Suprapubic skin (tissue), 4 donors: ENCODE measurements at regions not wholly inside any gene's neighbourhood (a gene's known extent, or its start where the extent isn't known, plus 50 kb on each side); places are given as distances from the start of the nearest gene placed in this dataset.

Experiments
- DNase-seq, 2 donors: peaks; one replicate each; pipeline ENCODE4 v3.0.0-alpha.2; 2019; ENCODE audit warnings: low spot score in 2 of 2
- H3K27ac ChIP-seq: fragments of 200-600 bp; sonication (generic); one replicate; pipeline ENCODE4 v1.5.1; 2019
- H3K27me3 ChIP-seq: fragments of 200-600 bp; sonication (generic); one replicate; pipeline ENCODE4 v1.5.1; 2019
- H3K36me3 ChIP-seq: fragments of 200-600 bp; sonication (generic); one replicate; pipeline ENCODE4 v1.5.1; 2019
- H3K4me1 ChIP-seq: fragments of 200-600 bp; sonication (generic); one replicate; pipeline ENCODE4 v1.5.1; 2019
- H3K4me3 ChIP-seq: fragments of 200-600 bp; sonication (generic); one replicate; pipeline ENCODE4 v1.5.1; 2019; ENCODE audit warnings: mild to moderate bottlenecking
- H3K9me3 ChIP-seq: fragments of 200-600 bp; sonication (generic); one replicate; pipeline ENCODE4 v1.5.1; 2019
- EP300 ChIP-seq: sonication (generic); formaldehyde crosslinking; IDR thresholded peaks from one replicate; pipeline ENCODE4 v1.6.1; 2017; ENCODE audit warnings: antibody characterized with exemption
- POLR2A ChIP-seq, 2 donors: fragments of 450-650 bp; IDR thresholded peaks; one replicate each; pipeline ENCODE4 v1.6.1; 2017; ENCODE audit warnings: antibody characterized with exemption in 2 of 2, mild to moderate bottlenecking in 2 of 2, moderate library complexity in 2 of 2
- POLR2AphosphoS5 ChIP-seq, 3 donors: sonication (generic); formaldehyde crosslinking; IDR thresholded peaks; one replicate each; pipeline ENCODE4 v1.6.1; 2017; ENCODE audit warnings: antibody characterized with exemption in 3 of 3
- WGBS: methylation state at CpG from one replicate; pipeline ENCODE4 v1.1.5; 2018; 5-methylcytosine and 5-hydroxymethylcytosine counted together
- TF ChIP-seq, protein P1 (sequence below), 2 donors: fragments of 200-600 bp in 1 of 2; fragments of 450-650 bp in 1 of 2; sonication (generic) in 1 of 2; IDR thresholded peaks; one replicate each; pipeline ENCODE4 v1.5.1; 2016 to 2019; ENCODE audit warnings: antibody characterized with exemption in 2 of 2, mild to moderate bottlenecking in 1 of 2, moderate library complexity in 1 of 2

DNA sequence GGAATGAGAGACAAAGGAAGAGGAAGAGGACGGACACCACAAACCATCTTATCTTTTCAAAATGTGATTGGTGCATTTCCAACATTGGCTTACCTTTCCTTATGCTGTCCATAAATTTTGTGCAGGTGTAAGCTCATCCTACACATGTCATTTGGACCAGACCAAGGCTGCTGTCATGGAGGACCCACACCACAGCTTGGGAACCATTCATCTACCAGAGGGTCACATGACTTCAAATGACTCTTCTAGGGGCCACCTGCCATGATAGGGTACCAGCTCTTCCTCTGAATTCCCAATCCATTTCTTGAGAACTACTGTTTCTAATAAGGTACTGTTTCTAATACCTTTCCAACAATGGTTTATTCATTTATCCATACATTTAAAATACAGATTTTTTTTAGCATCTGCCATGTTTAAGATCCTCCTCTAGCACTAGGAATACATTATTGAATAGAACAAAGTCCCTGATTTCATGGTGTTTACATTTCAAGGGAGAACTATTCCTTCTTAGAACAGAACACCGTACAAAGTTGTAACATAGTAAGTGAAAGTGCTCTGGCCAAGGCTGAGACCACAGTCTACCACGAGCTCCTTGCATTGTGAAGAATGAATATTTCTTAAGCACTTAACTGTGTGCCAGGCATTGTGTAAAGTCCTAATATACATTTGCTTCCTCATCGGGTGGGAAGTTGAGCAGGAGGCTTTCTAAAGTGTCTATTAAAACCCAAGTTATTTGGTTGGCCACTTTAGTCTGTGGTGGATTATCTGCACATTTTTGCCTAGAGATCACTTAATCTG, 246.1 kb upstream of the FN1 start:
- WGBS: 85% methylated on average over 4 of the region's 4 CpGs
- no peak overlapping the region for H3K27ac ChIP-seq
- peaks cover 6% of the 10 kb centered on the region for H3K4me1 ChIP-seq
- no peaks in the 10 kb centered on the region for H3K36me3 ChIP-seq
- no peak overlapping the region for H3K4me3 ChIP-seq
- no peaks in the 10 kb centered on the region for H3K9me3 ChIP-seq
- no peak for DNase-seq
- TF ChIP-seq, protein P1, sequence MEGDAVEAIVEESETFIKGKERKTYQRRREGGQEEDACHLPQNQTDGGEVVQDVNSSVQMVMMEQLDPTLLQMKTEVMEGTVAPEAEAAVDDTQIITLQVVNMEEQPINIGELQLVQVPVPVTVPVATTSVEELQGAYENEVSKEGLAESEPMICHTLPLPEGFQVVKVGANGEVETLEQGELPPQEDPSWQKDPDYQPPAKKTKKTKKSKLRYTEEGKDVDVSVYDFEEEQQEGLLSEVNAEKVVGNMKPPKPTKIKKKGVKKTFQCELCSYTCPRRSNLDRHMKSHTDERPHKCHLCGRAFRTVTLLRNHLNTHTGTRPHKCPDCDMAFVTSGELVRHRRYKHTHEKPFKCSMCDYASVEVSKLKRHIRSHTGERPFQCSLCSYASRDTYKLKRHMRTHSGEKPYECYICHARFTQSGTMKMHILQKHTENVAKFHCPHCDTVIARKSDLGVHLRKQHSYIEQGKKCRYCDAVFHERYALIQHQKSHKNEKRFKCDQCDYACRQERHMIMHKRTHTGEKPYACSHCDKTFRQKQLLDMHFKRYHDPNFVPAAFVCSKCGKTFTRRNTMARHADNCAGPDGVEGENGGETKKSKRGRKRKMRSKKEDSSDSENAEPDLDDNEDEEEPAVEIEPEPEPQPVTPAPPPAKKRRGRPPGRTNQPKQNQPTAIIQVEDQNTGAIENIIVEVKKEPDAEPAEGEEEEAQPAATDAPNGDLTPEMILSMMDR (IDR thresholded peaks at IDR 0.05): no peak
- TF ChIP-seq POLR2A (IDR thresholded peaks at IDR 0.05): no peak
- TF ChIP-seq POLR2AphosphoS5 (IDR thresholded peaks at IDR 0.05): no peak
- TF ChIP-seq EP300: no peak
- H3K27me3 ChIP-seq: no peaks in the 10 kb centered on the region

DNA sequence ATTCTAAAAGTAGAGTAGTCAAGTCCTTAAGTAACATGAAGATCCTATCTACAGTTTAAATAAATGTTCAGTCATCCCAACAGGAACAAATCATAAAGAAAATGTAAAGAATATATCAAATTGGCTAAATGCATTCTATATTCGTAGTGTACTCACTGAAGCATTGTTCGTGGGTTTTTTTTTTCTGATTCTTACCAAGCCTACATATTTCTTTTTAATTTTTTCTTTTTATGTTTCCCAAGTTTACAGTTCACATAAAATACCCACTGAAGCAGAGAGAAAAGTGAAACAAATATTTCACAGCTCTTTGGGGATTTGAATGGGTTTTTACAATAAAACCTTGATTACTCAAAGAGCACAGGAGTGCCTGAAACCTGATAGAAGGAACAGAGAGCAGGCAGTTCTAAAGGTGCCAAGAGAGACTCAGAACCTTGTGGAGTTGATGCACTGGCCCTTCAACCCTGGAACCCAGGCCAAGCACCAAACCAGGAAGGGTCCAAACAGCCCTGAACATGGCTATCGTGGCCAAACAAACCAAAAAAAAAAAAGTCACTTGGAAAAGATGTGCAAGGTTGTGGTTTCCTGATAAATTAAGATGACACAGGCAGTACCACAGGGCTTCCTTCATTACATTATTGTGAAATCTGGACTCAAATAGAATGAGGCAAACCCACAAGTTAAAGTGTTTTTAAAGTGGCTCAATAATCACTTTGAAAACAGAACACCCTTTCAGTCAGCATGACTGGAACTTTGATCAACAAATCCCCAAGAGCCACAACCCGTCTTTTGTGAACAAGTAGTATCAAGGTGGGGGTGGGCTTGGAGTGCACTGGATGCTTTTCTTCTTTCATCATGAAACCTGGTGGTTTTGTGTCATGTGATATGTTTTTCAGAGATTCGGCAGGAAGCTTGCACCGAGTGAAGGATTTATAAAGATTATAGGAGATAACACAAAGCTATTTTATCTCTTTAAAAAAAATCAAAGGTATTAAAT, 245.0 kb upstream of the FN1 start:
- Histone ChIP-seq H3K27ac (no peak overlapping the region), H3K27me3 (no peaks in the 10 kb centered on the region), H3K36me3 (no peaks in the 10 kb centered on the region), H3K4me3 (no peak overlapping the region), H3K9me3 (no peaks in the 10 kb centered on the region), H3K4me1 (peaks cover 6% of the 10 kb centered on the region)
- WGBS: 42% methylated on average over 6 of the region's 6 CpGs
- TF ChIP-seq POLR2A (IDR thresholded peaks at IDR 0.05) (no peak), POLR2AphosphoS5 (IDR thresholded peaks at IDR 0.05) (no peak)
- DNase-seq: no peak

DNA sequence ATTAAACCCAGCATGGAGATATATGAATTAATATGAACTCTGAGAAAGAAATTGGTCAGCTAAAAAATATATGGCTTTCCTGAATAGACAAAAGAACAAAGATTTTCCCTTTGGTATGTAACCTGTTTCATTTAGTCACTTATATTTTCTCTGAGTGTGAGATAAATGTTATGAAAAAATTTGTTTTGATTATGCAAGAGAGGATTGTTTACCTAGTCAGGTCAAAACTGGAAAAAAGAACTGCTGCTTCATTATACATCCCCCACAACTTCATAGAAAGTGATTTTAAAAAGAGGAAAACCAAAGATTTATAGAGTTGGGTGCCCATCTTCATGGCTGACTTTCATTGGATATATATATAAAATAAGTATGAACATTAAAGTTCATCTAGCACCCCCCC, 242.2 kb upstream of the FN1 start:
- H3K4me1 ChIP-seq: peaks cover 6% of the 10 kb centered on the region
- DNase-seq: no peak
- H3K27ac ChIP-seq: no peak overlapping the region
- H3K4me3 ChIP-seq: no peak overlapping the region
- no peak for TF ChIP-seq EP300
- TF ChIP-seq POLR2A (IDR thresholded peaks at IDR 0.05): no peak
- TF ChIP-seq POLR2AphosphoS5 (IDR thresholded peaks at IDR 0.05): no peak
- TF ChIP-seq, protein P1 (IDR thresholded peaks at IDR 0.05): no peak
- H3K9me3 ChIP-seq: no peaks in the 10 kb centered on the region
- H3K36me3 ChIP-seq: no peaks in the 10 kb centered on the region
- H3K27me3 ChIP-seq: no peaks in the 10 kb centered on the region

DNA sequence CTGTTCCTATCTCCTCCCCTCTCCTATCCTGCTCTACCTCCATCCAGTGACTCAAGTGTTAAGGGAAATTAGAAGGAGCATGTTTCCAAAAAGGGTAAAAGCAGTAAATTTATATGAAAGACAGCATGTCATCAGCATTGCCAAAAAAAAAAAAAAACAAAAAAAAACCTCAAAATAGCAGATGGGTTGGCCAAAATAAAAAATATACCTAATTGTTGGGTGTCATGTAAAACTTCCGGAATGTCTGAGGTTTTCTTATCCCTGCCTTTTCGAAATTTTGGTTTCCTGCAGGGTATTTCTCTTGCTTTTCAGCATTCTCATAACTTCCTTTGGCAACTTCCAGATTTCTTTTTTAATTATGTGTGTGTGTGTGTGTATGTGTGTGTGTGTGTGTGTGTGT, 241.6 kb upstream of the FN1 start:
- Histone ChIP-seq H3K27me3 (no peaks in the 10 kb centered on the region), H3K36me3 (no peaks in the 10 kb centered on the region), H3K27ac (no peak overlapping the region), H3K4me1 (peaks cover 6% of the 10 kb centered on the region), H3K9me3 (no peaks in the 10 kb centered on the region), H3K4me3 (no peak overlapping the region)
- DNase-seq: no peak
- 65% methylated on average over 2 of the region's 2 CpGs for WGBS
- TF ChIP-seq EP300 (no peak), POLR2AphosphoS5 (IDR thresholded peaks at IDR 0.05) (no peak), POLR2A (IDR thresholded peaks at IDR 0.05) (no peak)
- TF ChIP-seq, protein P1 (IDR thresholded peaks at IDR 0.05): no peak

DNA sequence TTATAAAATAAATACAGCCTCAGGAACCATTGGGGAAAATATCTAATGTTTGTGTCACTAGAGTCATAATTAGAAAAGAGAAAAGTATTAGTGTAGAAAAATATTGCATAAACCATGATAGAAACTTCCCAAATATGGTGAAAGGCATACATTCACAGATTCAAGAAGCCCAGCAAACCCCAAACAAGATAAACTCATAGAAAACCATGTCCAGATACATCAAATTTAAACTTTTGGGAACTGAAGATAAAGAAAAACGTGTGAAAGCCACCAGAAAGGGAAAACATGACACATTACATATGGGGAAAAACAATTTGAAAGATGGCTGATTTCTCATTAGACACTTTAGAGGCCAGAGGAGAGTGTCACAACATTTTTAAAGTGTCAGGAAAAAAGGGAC, 236.5 kb upstream of the FN1 start:
- 66% methylated on average over 1 of the region's 1 CpG for WGBS
- TF ChIP-seq, protein P1 (IDR thresholded peaks at IDR 0.05): no peak
- no peak for TF ChIP-seq EP300
- TF ChIP-seq POLR2AphosphoS5 (IDR thresholded peaks at IDR 0.05): no peak
- TF ChIP-seq POLR2A (IDR thresholded peaks at IDR 0.05): no peak
- no peaks in the 10 kb centered on the region for H3K4me1 ChIP-seq
- no peak for DNase-seq
- H3K27ac ChIP-seq: no peak overlapping the region
- no peaks in the 10 kb centered on the region for H3K9me3 ChIP-seq
- no peak overlapping the region for H3K4me3 ChIP-seq
- H3K36me3 ChIP-seq: no peaks in the 10 kb centered on the region
- H3K27me3 ChIP-seq: no peaks in the 10 kb centered on the region
